ENCODE measurements at regions not wholly inside any gene's neighbourhood (a gene's known extent, or its start where the extent isn't known, plus 50 kb on each side); places are given as distances from the start of the nearest gene placed in this dataset.
"Not testable (repeated sequence)": the region's sequence is repeated elsewhere in the genome, so short reads cannot be mapped to it uniquely, and the experiment has no call there.

DNA sequence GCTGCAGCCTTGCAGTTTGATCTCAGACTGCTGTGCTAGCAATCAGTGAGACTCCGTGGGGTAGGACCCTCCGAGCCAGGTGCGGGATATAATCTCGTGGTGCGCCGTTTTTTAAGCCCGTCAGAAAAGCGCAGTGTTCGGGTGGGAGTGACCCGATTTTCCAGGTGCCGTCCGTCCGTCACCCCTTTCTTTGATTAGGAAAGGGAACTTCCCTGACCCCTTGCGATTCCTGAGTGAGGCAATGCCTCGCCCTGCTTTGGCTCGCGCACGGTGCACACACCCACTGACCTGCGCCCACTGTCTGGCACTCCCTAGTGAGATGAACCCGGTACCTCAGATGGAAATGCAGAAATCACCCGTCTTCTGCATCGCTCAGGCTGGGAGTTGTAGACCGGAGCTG lies 203.2 kb downstream of the SNCAIP start:
- not testable (repeated sequence) for DNase-seq

DNA sequence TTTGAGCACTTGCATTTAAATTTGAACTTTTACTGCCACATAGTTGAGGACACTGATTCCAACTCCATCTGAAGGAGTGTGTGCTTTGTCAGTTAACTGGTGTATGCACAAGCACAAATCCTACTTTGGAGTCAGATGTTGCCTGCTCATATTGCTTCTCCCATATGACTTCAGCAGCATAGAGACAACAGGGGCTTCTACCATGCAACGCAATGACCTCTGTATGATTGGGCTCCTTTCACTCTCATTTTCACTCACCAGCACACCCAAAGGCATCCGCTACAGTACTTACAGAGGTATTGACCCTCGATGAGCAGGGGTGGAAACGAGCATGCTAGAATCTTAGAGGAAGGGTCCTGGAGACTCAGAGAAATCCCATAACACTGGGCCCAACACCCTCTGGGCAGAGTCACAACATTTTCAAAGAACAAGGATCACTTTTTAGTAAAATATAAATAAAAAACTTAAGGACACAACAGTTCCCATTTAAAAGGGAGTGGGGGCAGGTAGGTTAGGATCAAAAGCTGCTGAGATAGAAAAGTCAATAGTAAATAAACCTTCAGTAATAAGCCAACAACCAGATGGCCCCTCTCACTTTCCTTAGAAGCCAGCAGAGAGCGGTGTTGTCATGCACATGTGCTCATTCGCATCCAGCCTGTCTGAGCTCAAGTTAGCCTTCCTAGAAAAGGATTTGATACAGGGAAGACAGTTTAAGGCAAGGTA lies 203.8 kb downstream of the SNCAIP start:
- peak; percentile 52 for DNase-seq

DNA sequence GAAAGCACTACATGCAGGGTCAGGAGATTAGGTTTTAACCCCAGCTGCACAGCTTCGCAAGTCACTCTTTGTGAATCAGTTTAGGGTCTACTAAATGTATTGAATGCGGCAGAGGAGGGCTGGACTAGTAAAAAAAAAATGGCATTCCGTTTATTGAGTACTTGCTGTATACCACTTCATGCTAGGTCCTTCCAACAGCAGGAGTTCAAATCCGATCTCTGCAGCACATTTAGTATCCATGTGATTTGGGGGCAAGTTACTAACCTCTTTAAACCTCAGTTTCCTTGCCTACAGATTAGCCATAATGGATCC lies 204.4 kb downstream of the SNCAIP start:
- no peak for DNase-seq

DNA sequence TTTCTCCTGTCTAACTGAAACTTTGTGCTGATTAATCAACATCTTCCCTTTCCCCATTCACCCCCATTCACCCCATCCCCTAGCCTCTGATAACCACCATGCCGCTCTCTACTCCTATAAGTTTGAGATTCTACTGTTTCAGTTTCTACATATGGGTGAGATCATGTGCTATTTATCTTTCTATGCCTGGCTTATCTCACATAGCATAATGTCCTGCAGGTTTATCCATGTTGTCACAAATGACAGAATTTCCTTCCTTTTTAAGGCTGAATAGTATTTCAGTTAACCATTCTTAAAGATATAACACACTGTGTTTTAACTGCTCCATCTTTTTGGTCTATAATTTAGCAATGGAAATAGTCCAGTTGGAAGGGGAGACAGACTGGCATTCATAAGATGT lies 205.1 kb downstream of the SNCAIP start:
- no peak for DNase-seq

DNA sequence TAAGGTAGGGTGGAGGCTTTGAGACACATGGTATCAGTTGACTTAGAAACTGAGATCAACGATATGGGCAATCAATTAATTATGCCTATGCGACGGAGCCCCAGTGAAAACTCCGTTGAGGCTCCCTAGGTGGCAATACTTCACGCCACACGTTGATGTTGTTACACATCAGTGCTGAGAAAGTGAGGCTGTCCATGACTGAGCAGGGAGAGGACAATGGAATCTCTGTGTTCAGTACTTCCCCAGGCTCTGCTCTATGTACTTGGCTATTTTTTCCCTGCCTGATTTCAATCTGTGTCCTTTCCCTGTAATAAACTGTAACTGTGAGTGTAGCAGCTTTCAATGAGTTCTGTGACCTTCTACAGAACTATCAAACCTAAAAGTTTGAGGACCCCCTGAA lies 211.7 kb downstream of the SNCAIP start:
- no peak for DNase-seq

DNA sequence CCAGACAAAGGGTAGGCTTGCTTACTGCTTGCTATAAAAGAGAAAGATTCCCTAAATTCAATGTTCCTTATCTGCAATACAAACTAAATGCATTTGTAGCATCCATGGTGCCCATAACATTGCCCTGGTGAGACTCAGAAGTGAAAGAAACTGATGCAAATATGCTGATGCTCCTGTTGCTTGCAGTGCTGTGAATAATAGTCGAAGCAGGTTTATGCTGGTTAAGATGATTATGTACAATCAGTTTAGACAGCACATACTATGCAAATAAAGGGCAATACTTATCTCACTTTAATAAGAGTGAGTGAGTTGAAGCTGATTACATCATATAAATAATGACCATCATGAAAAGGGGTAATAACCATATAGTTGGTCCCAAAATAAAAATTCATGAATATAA lies 215.5 kb downstream of the SNCAIP start:
- no peak for DNase-seq

DNA sequence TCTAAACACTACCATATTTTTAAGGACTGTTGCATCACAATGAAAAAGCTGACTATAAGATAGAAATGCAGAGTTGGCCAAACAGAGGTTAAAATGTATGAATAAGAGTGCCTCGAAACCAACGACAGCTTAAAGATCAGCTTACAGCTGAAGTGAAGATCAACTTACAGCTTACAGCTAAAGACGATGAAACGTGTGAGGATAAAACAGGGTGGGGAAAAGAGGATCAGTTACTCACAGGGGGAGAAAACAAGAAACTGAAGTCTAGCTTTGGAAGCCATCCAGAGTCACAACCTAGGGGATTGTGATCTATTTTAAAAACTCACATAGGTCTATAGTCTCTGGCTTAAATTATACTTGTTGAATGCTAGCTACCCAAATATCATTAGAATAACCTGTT lies 220.0 kb downstream of the SNCAIP start:
- DNase-seq: peak; percentile 0

DNA sequence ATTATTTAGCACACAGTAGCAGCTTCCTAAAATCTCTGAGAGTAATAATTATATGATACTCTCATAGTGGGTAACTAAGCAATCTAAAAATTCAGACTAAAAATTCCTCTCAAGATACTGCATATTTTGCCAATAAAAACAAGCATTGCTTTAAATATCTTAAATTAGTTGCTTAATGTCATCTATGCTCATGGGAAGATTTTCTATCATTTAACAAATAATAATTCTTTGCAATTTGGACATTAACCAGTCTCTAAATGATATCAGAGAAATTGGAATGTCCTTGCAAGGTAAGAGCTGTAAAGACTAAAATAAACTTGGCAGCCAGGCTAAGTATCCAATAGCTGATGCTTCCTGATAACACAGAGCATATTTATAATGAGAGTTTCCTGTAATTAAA lies 221.8 kb downstream of the SNCAIP start:
- no peak for DNase-seq

DNA sequence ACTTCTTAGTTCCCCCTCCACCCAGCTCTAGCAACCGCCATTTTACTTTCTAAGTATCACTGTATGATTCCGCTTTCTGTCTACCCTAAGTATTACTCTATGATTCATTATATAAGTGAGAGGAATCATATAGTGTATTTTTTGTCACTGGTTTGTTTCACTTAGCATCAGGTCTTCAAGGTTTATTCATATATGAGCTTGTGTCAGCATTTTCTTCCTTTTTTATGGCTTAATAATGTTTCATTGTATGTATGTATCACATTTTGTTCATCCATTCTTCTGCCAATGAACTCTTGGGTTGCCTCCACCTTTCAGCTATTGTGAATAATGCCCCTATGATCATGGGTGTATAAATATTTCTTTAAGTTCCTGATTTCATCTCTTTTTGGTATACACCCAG lies 222.8 kb downstream of the SNCAIP start:
- no peak for DNase-seq

DNA sequence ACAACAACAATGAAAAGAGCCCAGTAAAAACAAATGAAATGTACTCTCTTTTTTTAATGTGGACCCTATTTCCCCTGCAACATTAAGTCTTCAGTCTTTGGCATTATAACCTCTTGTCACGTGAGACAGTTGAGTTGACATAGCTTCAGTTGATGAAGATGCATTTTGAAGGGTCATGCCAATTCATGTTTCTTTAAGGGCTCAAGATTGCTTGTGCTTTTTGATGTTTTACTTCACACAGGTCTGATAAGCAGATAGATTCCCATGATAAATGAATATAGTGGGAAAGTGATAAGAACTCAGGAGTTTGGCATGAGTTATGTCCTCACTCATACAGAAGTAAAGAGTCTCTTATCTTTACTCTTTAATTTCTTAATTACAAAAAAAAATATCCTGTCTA lies 229.4 kb downstream of the SNCAIP start:
- DNase-seq: no peak

DNA sequence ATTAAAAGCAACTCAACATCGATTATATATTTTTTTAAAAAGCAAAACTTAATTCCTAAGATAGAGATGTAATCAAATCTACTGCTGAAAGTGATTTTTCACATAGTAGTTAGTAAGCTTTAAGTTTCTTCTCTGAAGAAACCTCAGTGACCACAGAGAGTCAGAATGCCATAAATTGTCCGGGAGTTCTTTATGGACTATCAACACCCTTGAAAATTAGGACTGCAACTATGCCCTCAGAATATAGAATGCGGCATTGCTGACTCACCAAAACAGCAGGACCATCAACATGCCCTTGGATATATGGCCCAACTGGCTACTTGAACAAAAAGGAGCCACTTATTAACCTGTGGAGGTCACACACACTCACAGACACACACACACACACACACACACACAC lies 228.9 kb upstream of the SNX2 start:
- no peak for DNase-seq

DNA sequence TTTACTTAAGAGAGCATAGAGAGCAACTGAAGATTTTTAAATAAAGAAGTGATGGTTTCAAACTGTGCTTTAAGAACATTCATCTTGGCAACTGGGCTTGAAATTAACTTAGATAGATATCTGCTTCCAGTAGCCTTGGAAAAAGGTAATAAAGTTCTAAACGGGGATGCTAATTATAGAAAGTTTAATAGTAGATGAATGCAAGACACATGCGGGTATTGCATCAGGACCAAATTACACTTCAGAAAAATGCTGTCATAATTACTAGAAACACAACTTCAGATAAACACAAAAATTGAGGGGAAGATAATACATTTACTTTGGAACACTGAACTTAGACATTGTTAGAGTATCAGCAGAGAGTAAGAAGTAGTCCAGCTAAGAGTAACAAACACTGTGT lies 227.7 kb upstream of the SNX2 start:
- no peak for DNase-seq

DNA sequence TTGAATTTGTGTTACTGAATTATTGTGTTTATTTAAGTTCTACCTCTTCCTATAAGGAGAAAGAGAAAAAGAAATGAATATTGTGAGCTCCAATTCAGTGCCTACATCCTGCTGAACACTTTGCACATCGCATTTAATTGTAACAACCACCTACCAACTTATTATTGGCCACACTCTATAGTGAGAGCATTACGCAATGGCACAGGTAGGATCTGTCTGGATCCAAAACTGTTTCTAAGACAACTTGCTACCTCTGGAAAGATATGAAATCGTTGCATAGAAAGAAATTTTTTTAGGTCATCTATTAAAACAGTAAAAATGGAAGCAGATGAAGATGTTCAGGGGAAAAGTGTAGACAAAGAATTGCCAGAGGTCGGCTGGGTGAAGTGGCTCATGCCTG lies 227.2 kb upstream of the SNX2 start:
- no peak for DNase-seq

DNA sequence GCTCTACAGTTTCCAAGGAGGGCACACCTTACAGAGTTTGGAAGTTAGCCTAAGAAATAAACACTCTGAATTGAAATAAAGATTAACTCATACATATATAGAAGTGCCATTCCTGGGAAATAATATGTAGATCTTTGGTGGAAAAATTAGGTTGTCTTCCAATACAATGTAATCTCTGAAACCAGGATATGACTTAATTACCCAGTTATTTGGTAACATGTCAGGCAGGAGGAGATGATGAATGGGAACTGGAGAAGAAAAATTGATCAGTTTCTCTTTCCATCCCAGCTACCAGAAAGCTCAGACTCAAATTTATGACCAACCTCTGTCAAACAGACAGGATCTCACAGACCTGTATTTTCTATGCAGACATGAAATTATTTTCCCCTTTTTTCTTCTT lies 215.2 kb upstream of the SNX2 start:
- DNase-seq: no peak

DNA sequence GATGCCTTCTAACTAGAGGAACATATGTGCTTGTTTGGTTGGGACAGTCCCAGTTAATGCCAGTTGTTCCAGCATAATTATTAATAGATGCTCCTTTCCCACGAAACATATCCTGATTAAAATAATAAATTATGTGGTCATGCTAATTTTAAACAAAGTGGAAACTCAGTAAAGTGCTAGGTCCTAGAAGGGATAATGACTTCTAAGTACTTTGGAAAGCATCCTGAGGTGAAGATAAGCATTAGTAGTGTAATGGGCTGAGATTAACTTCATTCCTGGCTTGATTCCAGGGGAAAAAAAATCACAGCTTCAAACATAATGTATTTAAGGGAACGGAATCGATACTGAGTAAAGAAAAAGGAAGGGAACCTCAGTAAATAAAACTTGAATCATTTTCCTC lies 213.7 kb upstream of the SNX2 start:
- DNase-seq: no peak

DNA sequence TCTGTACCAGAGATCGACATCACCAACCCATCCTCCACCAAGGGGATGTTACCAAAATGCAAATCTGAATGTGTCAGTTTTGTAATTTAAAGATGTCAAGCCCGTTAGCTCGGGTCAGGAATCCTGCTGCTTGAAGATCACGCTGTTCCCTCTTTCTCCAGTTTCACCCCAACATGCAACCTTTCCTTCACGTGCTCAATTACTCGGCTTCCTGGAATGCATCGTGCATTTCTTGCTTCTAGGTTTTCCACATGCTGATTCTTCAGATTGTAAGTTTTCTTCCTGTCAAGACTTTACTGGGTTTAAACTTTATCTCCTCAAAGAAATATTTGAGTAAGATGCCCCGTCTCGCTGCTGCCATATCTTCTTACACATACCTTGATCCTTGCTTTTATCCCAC lies 209.5 kb upstream of the SNX2 start:
- DNase-seq: no peak

DNA sequence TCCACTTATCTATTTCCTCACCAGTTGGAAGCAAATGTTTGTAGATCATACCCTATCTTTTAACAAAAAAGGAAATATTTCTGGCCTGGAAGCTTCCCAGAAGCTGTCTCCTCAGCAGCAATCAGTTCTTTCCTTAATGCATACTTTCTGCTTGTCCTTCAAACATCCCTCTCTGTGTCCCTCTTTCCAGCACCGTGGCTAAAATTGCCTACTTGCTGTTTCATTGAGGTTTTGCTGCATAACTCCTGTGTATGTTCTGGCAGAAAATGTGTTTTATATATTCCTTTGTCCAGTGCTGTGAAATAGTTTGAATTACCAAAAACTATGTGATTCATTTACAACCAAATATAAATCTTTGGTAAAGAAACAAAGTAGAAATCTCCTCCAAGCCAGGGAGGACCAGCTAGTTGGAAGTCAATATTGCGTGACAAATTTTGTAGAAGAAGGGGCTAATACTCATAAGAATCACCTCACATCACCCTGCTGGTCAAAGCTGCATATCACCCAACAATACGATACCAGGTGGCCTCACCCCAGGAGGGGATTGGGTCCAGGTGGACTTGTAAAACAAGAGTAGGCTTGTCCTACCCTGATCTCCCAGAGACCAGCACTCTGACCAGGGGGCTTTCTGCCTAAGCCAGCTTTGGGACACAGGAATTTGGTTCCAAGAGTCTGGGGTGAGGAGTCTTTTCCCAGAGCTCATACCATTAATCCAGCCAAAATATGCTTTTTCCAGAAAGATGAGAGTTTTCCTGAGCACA lies 198.4 kb upstream of the SNX2 start:
- no peak for DNase-seq

DNA sequence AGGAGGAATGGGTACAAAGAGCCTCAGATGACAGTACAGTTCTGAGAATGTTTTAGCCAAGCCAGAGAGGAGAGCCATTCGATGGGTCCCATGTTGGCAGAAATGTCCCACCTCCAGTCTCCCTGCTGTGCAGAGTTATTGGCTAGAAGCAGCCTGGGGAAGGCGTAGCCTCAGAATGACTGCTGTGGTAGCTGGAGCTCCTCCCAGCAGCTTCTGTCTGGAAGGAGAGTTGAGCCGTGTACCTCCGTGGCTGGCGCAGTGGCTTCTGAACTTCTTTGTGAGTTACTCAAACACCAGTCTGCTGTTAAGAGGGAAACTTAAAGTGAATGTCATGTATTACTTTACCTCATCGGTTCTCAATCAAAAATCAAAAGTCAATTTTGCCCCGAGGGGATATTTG lies 193.3 kb upstream of the SNX2 start:
- no peak for DNase-seq

DNA sequence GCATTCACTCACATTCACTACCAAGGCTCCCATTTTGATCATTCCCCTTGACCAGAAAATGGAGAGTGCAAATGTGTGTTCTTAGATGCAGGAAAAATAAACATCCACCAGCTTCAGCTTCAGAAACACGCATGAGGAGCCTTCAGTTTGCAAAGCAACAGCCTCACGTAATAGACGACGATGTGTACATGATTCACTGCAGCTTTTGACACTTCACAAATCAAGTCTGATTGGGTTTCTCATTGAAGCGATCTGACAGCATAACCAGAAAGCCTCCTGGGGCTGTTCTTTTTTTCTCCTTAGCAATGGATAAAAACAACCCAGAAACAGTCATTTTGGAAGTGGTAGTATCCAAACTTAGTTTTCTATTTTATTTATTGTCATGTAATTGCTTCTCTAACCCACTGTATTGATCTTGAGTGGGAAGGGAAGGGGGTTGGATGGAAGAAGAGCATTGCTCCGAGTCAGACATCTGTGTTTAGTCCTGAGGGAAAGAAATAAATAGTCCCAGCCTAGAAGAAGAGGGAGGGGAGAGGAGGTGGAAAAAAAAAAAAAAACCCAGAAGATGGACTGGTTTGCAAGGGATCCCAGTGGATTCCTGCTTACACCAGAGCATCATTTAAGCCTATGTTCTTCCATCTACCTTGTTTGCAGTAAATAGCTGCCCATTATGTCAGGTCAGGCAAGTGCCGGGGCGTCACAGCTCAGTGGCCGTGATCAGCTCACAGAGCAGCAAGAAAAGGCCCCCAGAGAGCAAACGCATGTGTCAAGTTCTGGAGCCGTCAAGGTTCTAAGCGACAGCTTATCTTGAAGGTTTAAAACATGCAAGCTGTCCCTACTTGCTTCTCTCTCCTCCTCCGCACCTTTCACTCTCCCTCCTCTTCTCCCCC lies 190.2 kb upstream of the SNX2 start:
- no peak for DNase-seq

DNA sequence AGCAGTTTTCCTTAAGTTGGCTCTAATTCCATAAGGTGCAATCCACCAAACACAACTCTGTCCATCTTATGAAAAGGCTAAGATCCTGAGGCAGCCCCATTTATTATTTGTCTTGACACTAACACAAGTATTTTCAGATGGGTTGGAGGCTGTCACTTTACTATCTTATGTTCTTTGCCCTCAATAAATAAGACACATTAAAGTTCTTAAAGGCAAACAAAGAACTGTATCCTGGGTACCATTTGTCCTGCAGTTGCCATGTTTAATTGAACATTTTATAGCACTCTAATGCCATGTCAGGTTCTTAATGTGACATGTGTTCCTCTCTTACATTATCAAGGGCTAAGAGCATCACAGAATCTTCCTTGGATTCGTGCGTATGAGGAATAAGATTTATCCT lies 189.5 kb upstream of the SNX2 start:
- DNase-seq: no peak

DNA sequence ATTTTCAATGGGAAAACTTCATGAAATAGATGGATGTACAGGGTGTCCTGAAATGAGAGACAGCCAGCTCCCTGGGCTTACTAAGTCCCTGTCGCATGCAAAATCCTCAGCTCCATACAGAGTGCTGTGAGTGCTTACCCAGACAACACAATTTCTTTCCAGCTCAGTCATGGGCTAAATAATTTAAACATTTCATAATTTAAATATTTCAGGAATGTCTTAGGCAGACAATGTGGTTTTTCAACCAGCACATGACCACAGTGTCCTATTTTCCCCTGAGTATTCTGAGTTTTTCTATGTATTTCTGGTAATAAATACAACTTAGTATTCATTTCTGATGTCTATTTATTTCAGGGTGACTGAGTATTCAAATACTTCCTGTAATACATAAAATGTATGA lies 188.5 kb upstream of the SNX2 start:
- no peak for DNase-seq

DNA sequence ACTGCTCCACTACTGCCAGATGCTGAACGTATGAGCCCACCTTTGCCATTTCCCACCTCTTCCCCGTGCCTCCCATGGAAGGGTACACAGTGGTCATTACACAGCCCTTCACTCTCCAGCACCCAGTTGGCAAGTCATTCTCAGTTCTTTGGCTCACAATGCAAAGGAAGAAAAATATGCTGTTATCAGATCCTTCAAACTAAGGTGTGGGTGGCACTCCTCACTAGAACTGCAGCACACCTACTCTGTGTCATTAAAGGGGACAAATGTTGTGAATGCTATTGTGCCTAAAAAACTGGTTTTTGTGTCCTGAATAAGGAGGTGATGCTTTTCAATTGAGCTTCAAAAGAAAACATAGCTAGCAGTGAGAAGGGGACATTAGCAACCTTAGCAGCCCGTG lies 183.1 kb upstream of the SNX2 start:
- DNase-seq: no peak

DNA sequence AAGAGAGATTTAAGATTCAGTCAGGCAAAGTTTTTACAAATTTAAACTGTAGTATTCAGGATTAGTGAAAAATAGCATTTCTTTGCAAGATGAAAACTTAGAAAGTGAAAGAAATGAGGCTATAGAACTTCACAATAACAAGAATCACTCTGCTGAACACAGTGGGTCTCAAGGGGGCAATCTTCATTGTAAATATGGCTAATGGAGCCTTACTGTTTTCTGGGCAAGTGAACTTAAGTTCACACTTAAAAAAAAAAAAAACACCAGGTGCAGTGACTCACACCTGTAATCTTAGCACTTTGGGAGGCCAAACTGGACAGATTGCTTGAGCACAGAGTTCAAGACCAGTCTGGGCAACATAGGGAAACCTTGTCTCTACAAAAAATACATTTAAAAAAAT lies 175.9 kb upstream of the SNX2 start:
- DNase-seq: no peak

DNA sequence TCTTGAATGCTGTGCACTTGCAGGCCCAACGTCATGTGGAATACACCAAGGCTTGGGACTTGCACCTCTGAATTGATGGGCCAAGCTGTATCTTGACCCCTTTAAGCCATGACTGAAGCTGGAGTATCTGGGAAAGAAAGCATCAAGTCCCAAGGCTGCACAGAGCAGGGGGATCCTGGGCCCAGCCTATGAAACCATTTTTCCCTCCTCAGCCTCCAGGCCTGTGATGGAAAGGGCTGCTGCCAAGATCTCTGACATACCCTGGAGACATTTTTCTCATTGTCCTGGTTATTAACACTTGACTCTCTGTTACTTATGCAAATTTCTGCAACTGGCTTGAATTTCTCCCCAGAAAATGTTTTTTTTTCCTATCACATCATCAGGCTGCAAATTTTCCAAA lies 174.0 kb upstream of the SNX2 start:
- DNase-seq: no peak
